Mesendoderm (in vitro differentiated cells): ENCODE measurements at regions not wholly inside any gene's neighbourhood (a gene's known extent, or its start where the extent isn't known, plus 50 kb on each side); places are given as distances from the start of the nearest gene placed in this dataset.
"Not testable (repeated sequence)": the region's sequence is repeated elsewhere in the genome, so short reads cannot be mapped to it uniquely, and the experiment has no call there.

Source experiments
- DNase-seq: peaks from one replicate; pipeline ENCODE4 v3.0.0; 2013
- H2AK5ac ChIP-seq: 2 replicates; pipeline ENCODE4 v1.6.1; 2013; ENCODE audit warnings: low read length, inconsistent platforms
- H2BK120ac ChIP-seq: 2 replicates; pipeline ENCODE4 v1.6.1; 2013; ENCODE audit warnings: low read depth, mild to moderate bottlenecking, low read length, moderate library complexity, mixed read lengths
- H2BK15ac ChIP-seq: replicated peaks from 2 replicates; pipeline ENCODE4 v1.6.1; 2013; ENCODE audit warnings: low read depth, mild to moderate bottlenecking, moderate library complexity
- H2BK5ac ChIP-seq: 2 replicates; pipeline ENCODE4 v1.6.1; 2013; ENCODE audit warnings: low read length, inconsistent platforms
- H3K18ac ChIP-seq: 2 replicates; pipeline ENCODE4 v1.6.1; 2013; ENCODE audit warnings: mild to moderate bottlenecking, low read length, mixed read lengths
- H3K23ac ChIP-seq: one replicate; pipeline ENCODE4 v1.6.1; 2013; ENCODE audit warnings: low read length
- H3K27ac ChIP-seq: 2 replicates; pipeline ENCODE4 v1.5.1; 2013; ENCODE audit warnings: low read depth, mild to moderate bottlenecking, inconsistent platforms, low read length, moderate library complexity
- H3K27me3 ChIP-seq: 2 replicates; pipeline ENCODE4 v1.6.1; 2013; ENCODE audit warnings: low read length, control low read depth, mild to moderate bottlenecking, inconsistent platforms; ENCODE audit not compliant: insufficient read depth, poor library complexity
- H3K36me3 ChIP-seq: 2 replicates; pipeline ENCODE4 v1.6.1; 2013; ENCODE audit warnings: low read length, inconsistent platforms; ENCODE audit not compliant: control insufficient read depth, insufficient read depth
- H3K4ac ChIP-seq: one replicate; pipeline ENCODE4 v1.6.1; 2013; ENCODE audit warnings: low read depth, mild to moderate bottlenecking, low read length, moderate library complexity
- H3K4me1 ChIP-seq: 2 replicates; pipeline ENCODE4 v1.6.1; 2013; ENCODE audit warnings: low read depth, low read length, inconsistent platforms; ENCODE audit not compliant: control insufficient read depth
- H3K4me2 ChIP-seq: 2 replicates; pipeline ENCODE4 v1.6.1; 2013; ENCODE audit warnings: low read length
- H3K4me3 ChIP-seq: 2 replicates; pipeline ENCODE4 v1.5.1; 2013; ENCODE audit warnings: mild to moderate bottlenecking, low read length
- H3K56ac ChIP-seq: one replicate; pipeline ENCODE4 v1.6.1; 2013; ENCODE audit warnings: low read length
- H3K79me1 ChIP-seq: 2 replicates; pipeline ENCODE4 v1.6.1; 2013; ENCODE audit warnings: low read length, inconsistent platforms
- H3K79me2 ChIP-seq: 2 replicates; pipeline ENCODE4 v1.6.1; 2013; ENCODE audit warnings: mild to moderate bottlenecking, low read length; ENCODE audit not compliant: control insufficient read depth, insufficient read depth
- H3K9ac ChIP-seq: 2 replicates; pipeline ENCODE4 v1.6.1; 2013; ENCODE audit warnings: low read length, inconsistent platforms
- H4K5ac ChIP-seq: one replicate; pipeline ENCODE4 v1.6.1; 2013; ENCODE audit warnings: low read length
- H4K8ac ChIP-seq: one replicate; pipeline ENCODE4 v1.6.1; 2013; ENCODE audit warnings: low read depth, mild to moderate bottlenecking, control low read depth, low read length, moderate library complexity
- WGBS: extraction: QIAGEN DNeasy Blood & Tissue Kit; methylation state at CpG from one replicate; pipeline ENCODE4 v1.1.7; 2013; ENCODE audit warnings: low lambda C conversion rate, missing lambda C conversion rate; ENCODE audit not compliant: insufficient coverage; ENCODE audit errors: extremely low coverage; 5-methylcytosine and 5-hydroxymethylcytosine counted together

DNA sequence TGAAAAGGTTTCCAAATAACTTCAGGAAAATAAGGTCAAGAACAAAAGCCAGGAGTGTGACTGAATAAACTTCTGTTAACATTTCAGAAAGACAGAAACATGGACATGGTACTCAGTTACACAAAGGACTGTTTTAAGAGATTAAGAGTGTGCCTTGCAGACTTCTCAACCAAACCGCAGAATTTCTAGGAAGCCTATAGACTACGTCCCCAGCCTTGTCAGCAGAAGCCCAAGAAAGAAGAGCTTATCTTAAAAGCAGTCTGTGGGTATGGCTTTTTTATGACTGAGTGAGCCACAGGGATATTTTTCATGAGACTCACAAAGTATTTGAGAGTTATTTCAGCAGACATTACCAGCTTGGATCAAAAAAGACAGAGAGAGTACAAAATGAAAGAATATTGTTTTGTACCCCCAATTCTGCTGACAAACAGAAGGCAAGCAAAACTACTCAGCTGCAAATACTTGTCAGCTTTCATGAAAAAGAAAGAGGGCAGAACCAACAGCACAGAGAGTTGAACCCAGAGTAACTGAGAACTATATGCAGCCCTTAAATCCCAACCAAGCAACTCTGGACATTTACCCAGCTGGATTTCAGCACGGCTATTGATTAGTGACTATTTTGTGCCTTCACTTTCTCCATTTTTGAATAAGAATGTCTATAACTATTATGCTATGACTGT is 711.0 kb upstream of the CTNND2 start:
- no peak overlapping the region for H4K8ac ChIP-seq
- H3K18ac ChIP-seq: no peak overlapping the region
- H3K4me1 ChIP-seq: no peaks in the 10 kb centered on the region
- H3K56ac ChIP-seq: no peak overlapping the region
- no peaks in the 10 kb centered on the region for H3K79me1 ChIP-seq
- H3K4ac ChIP-seq: no peak overlapping the region
- H3K4me2 ChIP-seq: no peak overlapping the region
- H3K79me2 ChIP-seq: no peaks in the 10 kb centered on the region
- no CpG with 5 or more reads among the region's 3 CpGs for WGBS
- no peak overlapping the region for H3K4me3 ChIP-seq
- no peak overlapping the region for H3K23ac ChIP-seq
- no peak overlapping the region for H3K9ac ChIP-seq
- no peaks in the 10 kb centered on the region for H3K27me3 ChIP-seq
- H4K5ac ChIP-seq: no peak overlapping the region
- no peak overlapping the region for H2BK120ac ChIP-seq
- H2AK5ac ChIP-seq: no peak overlapping the region
- H2BK15ac ChIP-seq: no peak overlapping the region
- H3K36me3 ChIP-seq: no peaks in the 10 kb centered on the region
- H3K27ac ChIP-seq: no peak overlapping the region
- no peak for DNase-seq
- no peak overlapping the region for H2BK5ac ChIP-seq

DNA sequence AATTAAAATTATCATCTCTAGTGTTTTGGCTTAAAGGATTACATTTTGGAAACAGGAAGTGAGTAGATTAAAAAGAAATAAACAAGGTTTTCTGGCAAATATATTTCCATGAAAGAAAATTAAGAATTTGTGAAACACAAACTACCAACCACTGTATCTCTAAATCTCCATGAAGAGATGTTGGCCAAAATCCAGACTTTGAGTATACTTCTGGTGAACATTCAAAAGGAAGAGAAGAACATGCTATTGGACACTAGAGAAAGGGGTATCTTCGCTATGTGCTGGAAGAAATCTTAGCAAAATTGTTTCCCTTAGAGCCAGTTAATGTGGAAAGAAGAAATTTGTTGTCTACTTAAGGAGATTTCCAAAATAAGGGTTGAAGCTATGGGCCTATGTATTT is 710.4 kb upstream of the CTNND2 start:
- H2BK5ac ChIP-seq: no peak overlapping the region
- no peak overlapping the region for H2BK120ac ChIP-seq
- H3K27me3 ChIP-seq: no peaks in the 10 kb centered on the region
- H3K36me3 ChIP-seq: no peaks in the 10 kb centered on the region
- H3K4ac ChIP-seq: no peak overlapping the region
- H4K5ac ChIP-seq: no peak overlapping the region
- no peak overlapping the region for H2AK5ac ChIP-seq
- H3K79me1 ChIP-seq: no peaks in the 10 kb centered on the region
- H3K18ac ChIP-seq: no peak overlapping the region
- no peak overlapping the region for H3K23ac ChIP-seq
- no peak overlapping the region for H3K9ac ChIP-seq
- H3K56ac ChIP-seq: no peak overlapping the region
- no peak overlapping the region for H3K4me3 ChIP-seq
- DNase-seq: no peak
- no peak overlapping the region for H3K4me2 ChIP-seq
- no CpG with 5 or more reads among the region's 1 CpG for WGBS
- H2BK15ac ChIP-seq: no peak overlapping the region
- no peaks in the 10 kb centered on the region for H3K4me1 ChIP-seq
- no peak overlapping the region for H3K27ac ChIP-seq
- H4K8ac ChIP-seq: no peak overlapping the region
- H3K79me2 ChIP-seq: no peaks in the 10 kb centered on the region

DNA sequence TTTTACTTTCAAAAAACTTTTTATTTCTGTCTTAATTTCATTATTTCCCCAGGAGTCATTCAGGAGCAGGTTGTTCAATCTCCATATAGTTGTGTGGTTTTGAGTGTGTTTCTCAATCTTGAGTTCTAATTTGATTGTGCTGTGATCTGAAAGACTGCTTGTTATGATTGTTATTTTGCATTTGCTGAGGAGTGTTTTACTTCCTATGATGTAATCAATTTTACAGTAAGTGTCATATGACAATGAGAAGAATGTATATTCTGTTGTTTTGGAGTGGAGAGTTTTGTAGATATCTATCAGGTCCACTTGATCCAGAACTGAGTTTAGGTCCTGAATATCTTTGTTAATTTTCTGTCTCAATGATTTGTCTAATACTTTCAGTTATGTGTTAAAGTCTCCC is 706.9 kb upstream of the CTNND2 start:
- no peak overlapping the region for H3K56ac ChIP-seq
- no peak overlapping the region for H3K4ac ChIP-seq
- no peaks in the 10 kb centered on the region for H3K36me3 ChIP-seq
- H3K79me2 ChIP-seq: no peaks in the 10 kb centered on the region
- no peak overlapping the region for H3K4me3 ChIP-seq
- no peak overlapping the region for H2AK5ac ChIP-seq
- no peak overlapping the region for H4K8ac ChIP-seq
- no peak overlapping the region for H3K23ac ChIP-seq
- H3K79me1 ChIP-seq: no peaks in the 10 kb centered on the region
- no peak for DNase-seq
- H3K27me3 ChIP-seq: no peaks in the 10 kb centered on the region
- H2BK120ac ChIP-seq: no peak overlapping the region
- no peak overlapping the region for H4K5ac ChIP-seq
- H3K4me1 ChIP-seq: no peaks in the 10 kb centered on the region
- H2BK5ac ChIP-seq: no peak overlapping the region
- no peak overlapping the region for H3K9ac ChIP-seq
- H3K18ac ChIP-seq: no peak overlapping the region
- no peak overlapping the region for H3K27ac ChIP-seq
- no peak overlapping the region for H3K4me2 ChIP-seq
- no peak overlapping the region for H2BK15ac ChIP-seq

DNA sequence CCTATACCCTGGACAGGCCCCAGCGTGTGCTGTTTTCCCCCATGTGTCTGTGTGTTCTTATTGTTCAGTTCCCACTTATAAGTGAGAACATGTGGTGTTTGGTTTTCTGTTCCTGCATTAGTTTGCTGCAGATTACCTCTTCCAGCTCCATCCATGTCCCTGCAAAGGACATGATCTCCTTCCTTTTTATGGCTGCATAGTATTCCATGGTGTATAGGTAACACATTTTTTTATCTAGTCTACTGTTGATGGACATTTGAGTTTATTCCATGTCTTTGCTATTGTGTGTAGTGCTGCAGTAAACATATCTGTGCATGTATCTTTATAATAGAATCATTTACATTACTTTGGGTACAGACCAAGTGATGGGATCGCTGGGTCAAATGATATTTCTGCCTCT is 703.6 kb upstream of the CTNND2 start:
- not testable (repeated sequence) for DNase-seq, H3K23ac ChIP-seq, H3K4ac ChIP-seq, H3K4me2 ChIP-seq, H4K5ac ChIP-seq, H2BK5ac ChIP-seq, H3K27me3 ChIP-seq, H3K4me1 ChIP-seq, H3K56ac ChIP-seq, H4K8ac ChIP-seq, H2AK5ac ChIP-seq, H2BK15ac ChIP-seq, H3K36me3 ChIP-seq, H2BK120ac ChIP-seq, H3K27ac ChIP-seq, H3K9ac ChIP-seq, H3K79me1 ChIP-seq, H3K4me3 ChIP-seq, H3K79me2 ChIP-seq, H3K18ac ChIP-seq
- no CpG with 5 or more reads among the region's 2 CpGs for WGBS

DNA sequence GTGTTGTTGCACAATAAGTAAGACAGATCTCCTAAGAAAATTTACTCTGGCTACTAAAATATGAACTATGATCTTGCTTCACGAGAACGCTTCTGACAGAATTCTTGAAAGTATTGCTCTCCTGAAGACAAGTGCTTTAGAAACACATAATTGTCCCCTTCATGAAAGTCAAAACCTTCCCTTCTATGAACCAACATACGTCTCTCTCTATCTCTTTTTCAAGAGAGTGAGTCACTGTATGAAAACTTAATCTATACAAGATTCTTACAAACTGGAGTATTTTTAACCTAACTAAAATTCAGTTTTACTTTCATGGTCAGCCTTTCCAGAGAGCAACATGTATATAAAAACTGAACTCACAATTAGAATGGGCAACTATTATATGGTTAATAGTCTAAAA is 688.0 kb upstream of the CTNND2 start:
- Histone ChIP-seq H4K5ac (no peak overlapping the region), H3K4me2 (no peak overlapping the region), H3K36me3 (no peaks in the 10 kb centered on the region), H2BK5ac (no peak overlapping the region), H3K79me1 (no peaks in the 10 kb centered on the region), H3K4me1 (no peaks in the 10 kb centered on the region), H3K27me3 (no peaks in the 10 kb centered on the region), H2AK5ac (no peak overlapping the region), H3K23ac (no peak overlapping the region), H3K27ac (no peak overlapping the region), H3K79me2 (no peaks in the 10 kb centered on the region), H3K4ac (no peak overlapping the region), H3K4me3 (no peak overlapping the region), H3K18ac (no peak overlapping the region), H4K8ac (no peak overlapping the region), H2BK15ac (no peak overlapping the region), H3K56ac (no peak overlapping the region), H2BK120ac (no peak overlapping the region), H3K9ac (no peak overlapping the region)
- DNase-seq: no peak
- no CpG with 5 or more reads among the region's 3 CpGs for WGBS

DNA sequence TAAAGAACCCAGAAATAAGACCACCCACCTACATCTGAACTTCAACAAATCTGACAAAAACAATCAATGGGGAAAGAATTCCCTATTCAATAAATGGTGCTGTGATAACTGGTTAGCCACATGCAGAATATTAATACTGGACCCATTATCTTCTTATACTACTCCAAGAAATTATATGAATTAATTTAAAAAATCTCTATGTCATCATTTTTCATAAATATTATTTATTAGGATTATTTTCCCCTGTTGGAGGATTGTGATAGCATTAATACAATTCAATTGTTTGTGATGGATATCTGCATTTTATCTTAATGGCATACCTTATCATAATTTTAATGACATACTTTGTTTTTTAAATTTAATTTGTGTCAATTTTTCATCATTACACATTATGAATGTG is 682.2 kb upstream of the CTNND2 start:
- no peak overlapping the region for H4K8ac ChIP-seq
- no peak overlapping the region for H3K27ac ChIP-seq
- H2BK5ac ChIP-seq: no peak overlapping the region
- DNase-seq: no peak
- no peak overlapping the region for H3K4me2 ChIP-seq
- no peak overlapping the region for H3K4me3 ChIP-seq
- no peak overlapping the region for H2AK5ac ChIP-seq
- H3K79me2 ChIP-seq: no peaks in the 10 kb centered on the region
- no peak overlapping the region for H3K56ac ChIP-seq
- no peaks in the 10 kb centered on the region for H3K36me3 ChIP-seq
- no peaks in the 10 kb centered on the region for H3K79me1 ChIP-seq
- no peaks in the 10 kb centered on the region for H3K4me1 ChIP-seq
- no peaks in the 10 kb centered on the region for H3K27me3 ChIP-seq
- no peak overlapping the region for H2BK15ac ChIP-seq
- H2BK120ac ChIP-seq: no peak overlapping the region
- no peak overlapping the region for H3K23ac ChIP-seq
- H3K9ac ChIP-seq: no peak overlapping the region
- no peak overlapping the region for H4K5ac ChIP-seq
- no peak overlapping the region for H3K18ac ChIP-seq
- no peak overlapping the region for H3K4ac ChIP-seq
